HEK293T (cell line): ENCODE measurements at regions not wholly inside any gene's neighbourhood (a gene's known extent, or its start where the extent isn't known, plus 50 kb on each side); places are given as distances from the start of the nearest gene placed in this dataset.

Source experiments
- CTCF ChIA-PET: fragments of 350-600 bp; formaldehyde crosslinking; extraction: SDS; loops from one replicate; lab custom pipeline; 2021; ENCODE audit warnings: antibody characterized with exemption, inconsistent platforms; lab: Yijun Ruan, JAX
- POLR2A ChIA-PET: fragments of 350-600 bp; formaldehyde crosslinking; extraction: SDS; loops from one replicate; lab custom pipeline; 2020; ENCODE audit warnings: antibody characterized with exemption, inconsistent platforms; lab: Yijun Ruan, JAX
- DNase-seq: peaks from one replicate; pipeline ENCODE4 v3.0.0; 2012; ENCODE audit warnings: mixed read lengths; ENCODE audit errors: extremely low spot score
- ARNT ChIP-seq: fragments of 450-650 bp; IDR thresholded peaks from 2 replicates; pipeline ENCODE4 v1.6.1; 2017; ENCODE audit warnings: mild to moderate bottlenecking
- BHLHE40 ChIP-seq: fragments of 450-650 bp; IDR thresholded peaks from 2 replicates; pipeline ENCODE4 v1.6.1; 2016; ENCODE audit warnings: mild to moderate bottlenecking, moderate library complexity, borderline replicate concordance
- CTBP1 ChIP-seq: fragments of 450-650 bp; IDR thresholded peaks from 2 replicates; pipeline ENCODE4 v1.6.1; 2016; ENCODE audit warnings: borderline replicate concordance
- ELF4 ChIP-seq: fragments of 450-650 bp; IDR thresholded peaks from 2 replicates; pipeline ENCODE4 v1.6.1; 2017; ENCODE audit warnings: antibody characterized with exemption
- FOXA1 ChIP-seq: fragments of 450-650 bp; IDR thresholded peaks from 2 replicates; pipeline ENCODE4 v1.6.1; 2016; ENCODE audit warnings: mild to moderate bottlenecking
- FOXK2 ChIP-seq: fragments of 450-650 bp; IDR thresholded peaks from 2 replicates; pipeline ENCODE4 v1.6.1; 2016; ENCODE audit warnings: mild to moderate bottlenecking
- FOXM1 ChIP-seq: fragments of 450-650 bp; IDR thresholded peaks from 2 replicates; pipeline ENCODE4 v1.6.1; 2017; ENCODE audit warnings: mild to moderate bottlenecking, borderline replicate concordance
- HDGF ChIP-seq: fragments of 450-650 bp; IDR thresholded peaks from 2 replicates; pipeline ENCODE4 v1.6.1; 2017; ENCODE audit warnings: antibody characterized with exemption, borderline replicate concordance
- L3MBTL2 ChIP-seq: fragments of 450-650 bp; conservative IDR thresholded peaks from 2 replicates; pipeline ENCODE4 v1.6.1; 2016; ENCODE audit warnings: mild to moderate bottlenecking
- LEF1 ChIP-seq: fragments of 450-650 bp; IDR thresholded peaks from 2 replicates; pipeline ENCODE4 v1.6.1; 2017; ENCODE audit warnings: mild to moderate bottlenecking, borderline replicate concordance
- NFRKB ChIP-seq: fragments of 450-650 bp; IDR thresholded peaks from 2 replicates; pipeline ENCODE4 v1.6.1; 2016; ENCODE audit warnings: mild to moderate bottlenecking, moderate library complexity
- SP1 ChIP-seq: fragments of 450-650 bp; IDR thresholded peaks from 2 replicates; pipeline ENCODE4 v1.6.1; 2017
- SUZ12 ChIP-seq: fragments of 450-650 bp; IDR thresholded peaks from 2 replicates; pipeline ENCODE4 v1.6.1; 2016; ENCODE audit warnings: mild to moderate bottlenecking
- TARDBP ChIP-seq: fragments of 450-650 bp; IDR thresholded peaks from 2 replicates; pipeline ENCODE4 v1.6.1; 2016
- ZNF384 ChIP-seq: fragments of 450-650 bp; IDR thresholded peaks from 2 replicates; pipeline ENCODE4 v1.6.1; 2016
- TF ChIP-seq, protein P1 (sequence below): fragments of 450-650 bp; IDR thresholded peaks from 2 replicates; pipeline ENCODE4 v1.6.1; 2016

DNA sequence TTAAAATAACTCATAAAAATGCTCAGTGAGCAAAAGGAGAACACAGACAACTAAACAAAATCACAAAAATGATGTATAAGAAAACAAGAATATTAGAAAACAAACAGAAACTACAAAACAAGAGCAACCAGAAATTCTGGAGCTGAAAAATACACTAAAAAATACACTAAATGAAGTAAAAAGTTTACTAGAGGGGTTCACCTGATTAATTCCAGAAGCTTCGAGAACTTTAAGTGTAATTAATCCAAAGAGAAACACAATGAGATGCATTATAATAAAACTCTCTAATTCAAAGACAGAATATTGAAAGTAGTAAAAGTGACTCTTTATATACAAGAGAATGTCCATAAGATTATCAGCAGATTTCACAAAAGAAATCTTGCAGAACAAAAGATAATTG is 558.4 kb downstream of the CCER1 start:
- TF ChIP-seq FOXM1 (no peak), LEF1 (no peak), ZNF384 (no peak), ELF4 (no peak), CTBP1 (no peak), SP1 (no peak), HDGF (no peak), FOXK2 (no peak), ARNT (no peak)
- TF ChIP-seq, protein P1, sequence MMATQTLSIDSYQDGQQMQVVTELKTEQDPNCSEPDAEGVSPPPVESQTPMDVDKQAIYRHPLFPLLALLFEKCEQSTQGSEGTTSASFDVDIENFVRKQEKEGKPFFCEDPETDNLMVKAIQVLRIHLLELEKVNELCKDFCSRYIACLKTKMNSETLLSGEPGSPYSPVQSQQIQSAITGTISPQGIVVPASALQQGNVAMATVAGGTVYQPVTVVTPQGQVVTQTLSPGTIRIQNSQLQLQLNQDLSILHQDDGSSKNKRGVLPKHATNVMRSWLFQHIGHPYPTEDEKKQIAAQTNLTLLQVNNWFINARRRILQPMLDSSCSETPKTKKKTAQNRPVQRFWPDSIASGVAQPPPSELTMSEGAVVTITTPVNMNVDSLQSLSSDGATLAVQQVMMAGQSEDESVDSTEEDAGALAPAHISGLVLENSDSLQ, result no peak
- POLR2A ChIA-PET, result no interaction called here
- CTCF ChIA-PET, result no interaction called here
- DNase-seq, result no peak

DNA sequence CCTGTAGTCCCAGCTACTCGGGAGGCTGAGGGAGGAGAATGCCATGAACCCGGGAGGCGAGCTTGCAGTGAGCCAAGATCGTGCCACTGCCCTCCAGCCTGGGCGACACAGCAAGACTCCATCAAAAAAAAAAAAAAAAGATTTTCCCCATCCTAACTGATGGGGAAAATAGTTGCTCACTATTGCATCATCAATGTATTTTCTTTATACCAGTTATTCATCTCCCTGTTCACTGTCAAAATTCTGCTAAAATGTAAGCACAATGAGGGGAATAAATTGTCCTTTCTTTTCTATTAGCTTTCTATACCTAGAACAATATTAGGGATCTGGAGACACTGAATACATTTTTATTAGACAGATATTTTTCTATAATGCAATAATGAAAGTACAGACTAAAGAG is 561.3 kb downstream of the CCER1 start:
- TF ChIP-seq LEF1, result no peak
- TF ChIP-seq L3MBTL2, result no peak
- TF ChIP-seq NFRKB, result no peak
- no peak for TF ChIP-seq SP1
- no peak for TF ChIP-seq SUZ12
- TF ChIP-seq, protein P1, result no peak
- no peak for TF ChIP-seq ARNT
- TF ChIP-seq ELF4, result no peak
- no peak for TF ChIP-seq FOXA1
- no peak for TF ChIP-seq FOXM1
- TF ChIP-seq FOXK2, result no peak
- TF ChIP-seq BHLHE40, result no peak
- TF ChIP-seq ZNF384, result no peak
- no peak for TF ChIP-seq HDGF
- no peak for TF ChIP-seq TARDBP
- no peak for TF ChIP-seq CTBP1
- DNase-seq, result no peak
- ChIA-PET CTCF (no interaction called here), POLR2A (no interaction called here)

DNA sequence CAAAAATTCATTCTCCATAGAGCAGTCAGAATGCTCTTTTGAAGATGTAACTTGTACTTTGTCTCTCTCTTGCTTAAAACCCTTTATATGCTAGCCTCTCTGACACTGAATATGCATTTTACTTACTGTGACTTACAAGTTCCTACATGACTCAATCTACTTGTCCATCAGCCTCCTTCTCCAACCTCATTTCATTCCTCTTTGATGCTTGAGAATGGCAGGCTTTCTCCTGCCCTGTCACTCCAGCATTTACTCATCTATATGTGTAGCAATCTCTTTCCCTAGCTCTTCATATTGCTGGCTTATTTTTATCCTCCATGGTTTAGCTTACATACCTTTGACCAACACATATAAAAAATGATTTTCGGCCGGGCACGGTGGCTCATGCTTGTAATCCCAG is 561.9 kb downstream of the CCER1 start:
- CTCF ChIA-PET, result no interaction called here
- no peak for TF ChIP-seq LEF1
- POLR2A ChIA-PET, result no interaction called here
- no peak for DNase-seq

DNA sequence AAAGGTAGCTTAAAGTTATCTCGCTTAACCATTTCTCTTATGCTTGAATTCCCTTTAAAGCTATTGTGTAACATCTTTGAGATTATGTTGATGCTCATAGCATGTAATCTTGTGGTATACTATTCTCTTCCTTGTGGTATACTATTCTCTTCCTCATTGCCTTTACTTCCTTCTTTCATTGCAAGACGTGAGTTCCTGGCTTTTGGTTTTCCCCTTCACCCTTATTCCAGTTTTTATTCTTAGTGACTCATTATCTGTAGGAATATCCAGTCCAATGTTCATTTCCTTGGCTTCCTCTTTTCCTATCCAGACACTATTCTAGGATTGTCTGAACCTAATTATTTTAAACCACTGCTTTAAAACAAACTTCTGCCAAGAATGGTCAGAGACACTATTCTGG is 564.0 kb downstream of the CCER1 start:
- no peak for TF ChIP-seq FOXK2
- TF ChIP-seq HDGF, result no peak
- no peak for TF ChIP-seq FOXA1
- TF ChIP-seq ZNF384, result no peak
- TF ChIP-seq BHLHE40, result no peak
- TF ChIP-seq ELF4, result no peak
- TF ChIP-seq LEF1, result no peak
- no peak for TF ChIP-seq NFRKB
- TF ChIP-seq ARNT, result no peak
- TF ChIP-seq L3MBTL2, result no peak
- no peak for DNase-seq
- CTCF ChIA-PET, result no interaction called here
- POLR2A ChIA-PET, result no interaction called here

DNA sequence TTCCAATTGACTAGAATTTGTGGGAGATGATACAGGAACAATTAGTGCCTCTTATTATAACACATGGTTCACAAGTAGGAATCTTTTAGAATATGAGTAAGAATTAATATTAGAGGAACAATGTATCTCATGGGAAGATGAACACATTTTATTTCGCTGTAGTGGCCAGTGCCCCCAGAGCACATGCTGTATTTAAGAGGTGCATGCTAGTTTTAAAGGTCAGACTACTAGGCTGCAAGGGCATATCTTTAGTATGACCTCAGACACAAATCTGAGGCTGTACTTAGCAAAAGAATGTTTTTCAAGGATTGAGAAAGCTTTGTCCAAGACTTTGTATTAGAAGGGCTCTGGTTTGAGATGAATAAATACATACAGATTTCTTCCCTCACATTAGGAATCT is 586.9 kb downstream of the CCER1 start:
- ChIA-PET POLR2A (no interaction called here), CTCF (no interaction called here)
- TF ChIP-seq ARNT, result no peak
- TF ChIP-seq FOXK2, result no peak
- no peak for TF ChIP-seq HDGF
- no peak for TF ChIP-seq L3MBTL2
- TF ChIP-seq, protein P1, result no peak
- no peak for TF ChIP-seq SP1
- no peak for TF ChIP-seq ELF4
- TF ChIP-seq SUZ12, result no peak
- TF ChIP-seq NFRKB, result no peak
- TF ChIP-seq ZNF384, result no peak
- no peak for TF ChIP-seq LEF1
- no peak for TF ChIP-seq BHLHE40
- no peak for TF ChIP-seq FOXM1
- no peak for TF ChIP-seq CTBP1

DNA sequence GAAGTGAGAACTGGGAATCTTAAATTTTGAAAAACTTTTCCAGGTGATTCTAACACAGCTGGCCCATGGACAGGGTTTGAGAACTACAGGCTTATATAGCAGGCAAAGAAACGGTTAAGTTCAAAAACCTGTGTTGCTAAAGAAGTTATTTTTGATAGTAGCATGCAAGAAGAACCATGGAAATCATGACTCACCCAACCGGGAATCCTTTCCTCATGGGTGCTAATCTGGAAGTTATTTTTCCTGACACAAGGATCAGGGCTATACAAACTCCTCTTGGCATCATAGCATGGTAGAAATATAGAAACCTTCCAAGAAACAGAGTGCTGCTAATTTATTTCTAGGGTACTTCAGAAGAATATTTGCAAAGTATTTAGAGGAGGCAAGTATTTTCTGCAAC is 588.7 kb downstream of the CCER1 start:
- POLR2A ChIA-PET, result no interaction called here

More for the DNA sequence above, 586.9 kb downstream of the CCER1 start:
- DNase-seq, result no peak

DNA sequence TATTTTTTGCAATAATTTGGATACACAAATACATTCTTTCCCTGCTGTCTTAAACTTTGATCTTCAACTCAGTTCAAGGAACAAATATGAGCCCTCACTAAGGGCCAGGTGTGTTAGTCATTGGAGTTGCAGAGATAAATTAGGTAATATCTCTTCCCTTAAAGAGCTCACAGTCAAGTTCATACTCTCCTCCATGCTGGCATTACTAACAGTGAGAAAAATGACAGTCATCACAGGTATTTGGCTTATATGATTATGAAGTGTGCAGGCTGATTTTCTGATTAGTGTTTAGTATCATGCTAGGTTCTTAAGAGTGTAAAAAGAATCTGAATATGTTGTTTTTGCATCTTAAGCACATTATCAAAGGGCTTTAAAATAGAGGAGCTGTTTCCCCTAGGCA is 594.7 kb downstream of the CCER1 start:
- ChIA-PET CTCF (no interaction called here), POLR2A (no interaction called here)
- no peak for DNase-seq
- no peak for TF ChIP-seq SP1
- TF ChIP-seq ARNT, result no peak
- no peak for TF ChIP-seq TARDBP
- no peak for TF ChIP-seq CTBP1
- no peak for TF ChIP-seq LEF1
- no peak for TF ChIP-seq ELF4
- no peak for TF ChIP-seq NFRKB

More for the DNA sequence above, 588.7 kb downstream of the CCER1 start:
- no peak for DNase-seq
- CTCF ChIA-PET, result no interaction called here
- no peak for TF ChIP-seq FOXK2
- no peak for TF ChIP-seq ZNF384
- TF ChIP-seq ARNT, result no peak
- TF ChIP-seq SUZ12, result no peak
- TF ChIP-seq NFRKB, result no peak
- TF ChIP-seq LEF1, result no peak
- no peak for TF ChIP-seq BHLHE40
